ENCODE measurements at regions not wholly inside any gene's neighbourhood (a gene's known extent, or its start where the extent isn't known, plus 50 kb on each side); places are given as distances from the start of the nearest gene placed in this dataset.

GRCh38 chr6:21355638-21356037 lies 237.9 kb upstream of the SOX4 start:
- H3K4me3 ChIP-seq (ENCODE audit: low read length): no peak overlapping the region
- H3K36me3 ChIP-seq (ENCODE audit: control insufficient read depth, low read depth, low read length): no peaks in the 10 kb centered on the region
- H3K27ac ChIP-seq (ENCODE audit: low read length): no peak overlapping the region
- H3K4me1 ChIP-seq (ENCODE audit: control insufficient read depth, low read depth, low read length): no peaks in the 10 kb centered on the region
- no peak overlapping the region for H3K9ac ChIP-seq (ENCODE audit: low read length)
- H3K9me3 ChIP-seq (ENCODE audit: control insufficient read depth, low read depth, low read length): no peaks in the 10 kb centered on the region
- no peaks in the 10 kb centered on the region for H3K27me3 ChIP-seq (ENCODE audit: control insufficient read depth, insufficient read depth, low read length)

GRCh38 chr6:21357262-21357661 lies 236.3 kb upstream of the SOX4 start:
- no peak overlapping the region for H3K9ac ChIP-seq (ENCODE audit: low read length)
- peaks cover 4% of the 10 kb centered on the region for H3K4me1 ChIP-seq (ENCODE audit: control insufficient read depth, low read depth, low read length)
- H3K9me3 ChIP-seq (ENCODE audit: control insufficient read depth, low read depth, low read length): no peaks in the 10 kb centered on the region
- no peaks in the 10 kb centered on the region for H3K27me3 ChIP-seq (ENCODE audit: control insufficient read depth, insufficient read depth, low read length)
- no peak overlapping the region for H3K4me3 ChIP-seq (ENCODE audit: low read length)
- no peaks in the 10 kb centered on the region for H3K36me3 ChIP-seq (ENCODE audit: control insufficient read depth, low read depth, low read length)
- H3K27ac ChIP-seq (ENCODE audit: low read length): no peak overlapping the region

- no peaks in the 10 kb centered on the region for H3K9me3 ChIP-seq (ENCODE audit: control insufficient read depth, low read depth, low read length)
- no peaks in the 10 kb centered on the region for H3K27me3 ChIP-seq (ENCODE audit: control insufficient read depth, insufficient read depth, low read length)
- no peak overlapping the region for H3K4me3 ChIP-seq (ENCODE audit: low read length)
- H3K27ac ChIP-seq (ENCODE audit: low read length): no peak overlapping the region
- H3K36me3 ChIP-seq (ENCODE audit: control insufficient read depth, low read depth, low read length): no peaks in the 10 kb centered on the region
- H3K9ac ChIP-seq (ENCODE audit: low read length): no peak overlapping the region
- H3K4me1 ChIP-seq (ENCODE audit: control insufficient read depth, low read depth, low read length): peaks cover 4% of the 10 kb centered on the region
These were observed 233.6 kb upstream of the SOX4 start for GRCh38 chr6:21359926-21360325.

- peaks cover 4% of the 10 kb centered on the region for H3K4me1 ChIP-seq (ENCODE audit: control insufficient read depth, low read depth, low read length)
These were observed 233.2 kb upstream of the SOX4 start for GRCh38 chr6:21360336-21360735.

GRCh38 chr6:21367148-21367547 lies 226.4 kb upstream of the SOX4 start:
- Histone ChIP-seq H3K27ac (ENCODE audit: low read length) (no peak overlapping the region), H3K4me1 (ENCODE audit: control insufficient read depth, low read depth, low read length) (peaks cover 13% of the 10 kb centered on the region), H3K36me3 (ENCODE audit: control insufficient read depth, low read depth, low read length) (no peaks in the 10 kb centered on the region), H3K27me3 (ENCODE audit: control insufficient read depth, insufficient read depth, low read length) (no peaks in the 10 kb centered on the region), H3K9ac (ENCODE audit: low read length) (no peak overlapping the region), H3K4me3 (ENCODE audit: low read length) (no peak overlapping the region), H3K9me3 (ENCODE audit: control insufficient read depth, low read depth, low read length) (no peaks in the 10 kb centered on the region)

More at GRCh38 chr6:21360336-21360735, 233.2 kb upstream of the SOX4 start:
- Histone ChIP-seq H3K36me3 (ENCODE audit: control insufficient read depth, low read depth, low read length) (no peaks in the 10 kb centered on the region), H3K9ac (ENCODE audit: low read length) (no peak overlapping the region), H3K9me3 (ENCODE audit: control insufficient read depth, low read depth, low read length) (no peaks in the 10 kb centered on the region), H3K27me3 (ENCODE audit: control insufficient read depth, insufficient read depth, low read length) (no peaks in the 10 kb centered on the region), H3K4me3 (ENCODE audit: low read length) (no peak overlapping the region), H3K27ac (ENCODE audit: low read length) (no peak overlapping the region)

GRCh38 chr6:21367649-21368154 lies 225.8 kb upstream of the SOX4 start:
- no peak overlapping the region for H3K9ac ChIP-seq (ENCODE audit: low read length)
- no peaks in the 10 kb centered on the region for H3K9me3 ChIP-seq (ENCODE audit: control insufficient read depth, low read depth, low read length)
- no peaks in the 10 kb centered on the region for H3K27me3 ChIP-seq (ENCODE audit: control insufficient read depth, insufficient read depth, low read length)
- H3K36me3 ChIP-seq (ENCODE audit: control insufficient read depth, low read depth, low read length): no peaks in the 10 kb centered on the region
- peaks cover 13% of the 10 kb centered on the region for H3K4me1 ChIP-seq (ENCODE audit: control insufficient read depth, low read depth, low read length)
- H3K4me3 ChIP-seq (ENCODE audit: low read length): no peak overlapping the region
- H3K27ac ChIP-seq (ENCODE audit: low read length): no peak overlapping the region

GRCh38 chr6:21371061-21371460 lies 222.5 kb upstream of the SOX4 start:
- Histone ChIP-seq H3K4me3 (ENCODE audit: low read length) (no peak overlapping the region), H3K9ac (ENCODE audit: low read length) (no peak overlapping the region), H3K4me1 (ENCODE audit: control insufficient read depth, low read depth, low read length) (peaks cover 23% of the 10 kb centered on the region), H3K27ac (ENCODE audit: low read length) (no peak overlapping the region), H3K36me3 (ENCODE audit: control insufficient read depth, low read depth, low read length) (no peaks in the 10 kb centered on the region), H3K9me3 (ENCODE audit: control insufficient read depth, low read depth, low read length) (no peaks in the 10 kb centered on the region), H3K27me3 (ENCODE audit: control insufficient read depth, insufficient read depth, low read length) (no peaks in the 10 kb centered on the region)

GRCh38 chr6:21371676-21372171 lies 221.8 kb upstream of the SOX4 start:
- Histone ChIP-seq H3K9ac (ENCODE audit: low read length) (no peak overlapping the region), H3K27ac (ENCODE audit: low read length) (no peak overlapping the region), H3K27me3 (ENCODE audit: control insufficient read depth, insufficient read depth, low read length) (no peaks in the 10 kb centered on the region), H3K36me3 (ENCODE audit: control insufficient read depth, low read depth, low read length) (no peaks in the 10 kb centered on the region), H3K4me1 (ENCODE audit: control insufficient read depth, low read depth, low read length) (peaks cover 23% of the 10 kb centered on the region), H3K4me3 (ENCODE audit: low read length) (no peak overlapping the region), H3K9me3 (ENCODE audit: control insufficient read depth, low read depth, low read length) (no peaks in the 10 kb centered on the region)

GRCh38 chr6:21375151-21376116 lies 218.1 kb upstream of the SOX4 start:
- Histone ChIP-seq H3K36me3 (ENCODE audit: control insufficient read depth, low read depth, low read length) (no peaks in the 10 kb centered on the region), H3K4me3 (ENCODE audit: low read length) (no peak overlapping the region), H3K9ac (ENCODE audit: low read length) (no peak overlapping the region), H3K9me3 (ENCODE audit: control insufficient read depth, low read depth, low read length) (no peaks in the 10 kb centered on the region), H3K27ac (ENCODE audit: low read length) (no peak overlapping the region), H3K27me3 (ENCODE audit: control insufficient read depth, insufficient read depth, low read length) (no peaks in the 10 kb centered on the region), H3K4me1 (ENCODE audit: control insufficient read depth, low read depth, low read length) (peaks cover 10% of the 10 kb centered on the region)

- Histone ChIP-seq H3K27ac (ENCODE audit: low read length) (no peak overlapping the region), H3K9me3 (ENCODE audit: control insufficient read depth, low read depth, low read length) (no peaks in the 10 kb centered on the region), H3K36me3 (ENCODE audit: control insufficient read depth, low read depth, low read length) (no peaks in the 10 kb centered on the region), H3K27me3 (ENCODE audit: control insufficient read depth, insufficient read depth, low read length) (no peaks in the 10 kb centered on the region), H3K4me1 (ENCODE audit: control insufficient read depth, low read depth, low read length) (peaks cover 10% of the 10 kb centered on the region), H3K4me3 (ENCODE audit: low read length) (no peak overlapping the region), H3K9ac (ENCODE audit: low read length) (no peak overlapping the region)
These were observed 216.2 kb upstream of the SOX4 start for GRCh38 chr6:21377356-21377755.

- H3K4me1 ChIP-seq (ENCODE audit: control insufficient read depth, low read depth, low read length): no peaks in the 10 kb centered on the region
- no peak overlapping the region for H3K9ac ChIP-seq (ENCODE audit: low read length)
- H3K27ac ChIP-seq (ENCODE audit: low read length): no peak overlapping the region
- H3K36me3 ChIP-seq (ENCODE audit: control insufficient read depth, low read depth, low read length): no peaks in the 10 kb centered on the region
- no peaks in the 10 kb centered on the region for H3K9me3 ChIP-seq (ENCODE audit: control insufficient read depth, low read depth, low read length)
- no peaks in the 10 kb centered on the region for H3K27me3 ChIP-seq (ENCODE audit: control insufficient read depth, insufficient read depth, low read length)
- H3K4me3 ChIP-seq (ENCODE audit: low read length): no peak overlapping the region
These were observed 212.1 kb upstream of the SOX4 start for GRCh38 chr6:21381331-21381963.
